T-helper 22 cell (primary cell): ENCODE measurements at regions not wholly inside any gene's neighbourhood (a gene's known extent, or its start where the extent isn't known, plus 50 kb on each side); places are given as distances from the start of the nearest gene placed in this dataset.

Source experiments
- DNase-seq: peaks from one replicate; pipeline ENCODE4 v3.0.0-alpha.2; 2020; ENCODE audit warnings: low read depth

- no peak for DNase-seq
These were observed 223.8 kb downstream of the TTC32 start for GRCh38 chr2:19677825-19678518.

- DNase-seq = no peak
These were observed 224.5 kb downstream of the TTC32 start for GRCh38 chr2:19677215-19677777.

GRCh38 chr2:19676770-19677169, 225.0 kb downstream of the TTC32 start:
- DNase-seq = no peak

- DNase-seq = no peak
These were observed 225.8 kb downstream of the TTC32 start for GRCh38 chr2:19675856-19676460.

- no peak for DNase-seq
These were observed 226.7 kb downstream of the TTC32 start for GRCh38 chr2:19675003-19675629.

GRCh38 chr2:19674051-19675002, 227.5 kb downstream of the TTC32 start:
- DNase-seq = no peak

- DNase-seq = no peak
These were observed 228.5 kb downstream of the TTC32 start for GRCh38 chr2:19673213-19673791.

- DNase-seq = no peak
These were observed 229.9 kb downstream of the TTC32 start for GRCh38 chr2:19671916-19672315.

- DNase-seq = no peak
These were observed 230.5 kb downstream of the TTC32 start for GRCh38 chr2:19671311-19671710.

GRCh38 chr2:19670303-19670702, 231.5 kb downstream of the TTC32 start:
- no peak for DNase-seq

- no peak for DNase-seq
These were observed 232.2 kb downstream of the TTC32 start for GRCh38 chr2:19669559-19669958.

GRCh38 chr2:19669126-19669525, 232.7 kb downstream of the TTC32 start:
- DNase-seq = no peak

- DNase-seq = no peak
These were observed 234.2 kb downstream of the TTC32 start for GRCh38 chr2:19667536-19667949.

GRCh38 chr2:19667085-19667484, 234.7 kb downstream of the TTC32 start:
- DNase-seq = no peak

GRCh38 chr2:19664646-19665045, 237.1 kb downstream of the TTC32 start:
- DNase-seq = no peak

- no peak for DNase-seq
These were observed 242.6 kb downstream of the TTC32 start for GRCh38 chr2:19659024-19659792.

- DNase-seq = no peak
These were observed 245.8 kb downstream of the TTC32 start for GRCh38 chr2:19656011-19656410.

- no peak for DNase-seq
These were observed 247.3 kb downstream of the TTC32 start for GRCh38 chr2:19654310-19655090.

GRCh38 chr2:19653509-19653908, 248.3 kb downstream of the TTC32 start:
- DNase-seq = no peak

- no peak for DNase-seq
These were observed 249.0 kb downstream of the TTC32 start for GRCh38 chr2:19652811-19653210.
